Activated CD8-positive, alpha-beta T cell treated with anti-CD3 and anti-CD28 coated beads for 36 hours (primary cell): ENCODE measurements at regions not wholly inside any gene's neighbourhood (a gene's known extent, or its start where the extent isn't known, plus 50 kb on each side); places are given as distances from the start of the nearest gene placed in this dataset.

Experiments used
- ATAC-seq: fragments of 200-7000 bp; cut with Tn5 transposase; one replicate; pipeline ENCODE4 v1.10.0; 2021; ENCODE audit warnings: mild to moderate bottlenecking, moderate library complexity
- CTCF ChIA-PET: fragments of 350-600 bp; sonication (Branson Sonifier 250); formaldehyde crosslinking; loops from one replicate; lab custom pipeline; 2021; ENCODE audit warnings: antibody characterized with exemption; lab: Charles Lee
- POLR2A ChIA-PET: fragments of 350-600 bp; sonication (Branson Sonifier 250); formaldehyde crosslinking; loops from one replicate; lab custom pipeline; 2021; ENCODE audit warnings: antibody characterized with exemption; lab: Charles Lee
- DNase-seq: peaks from one replicate; pipeline ENCODE4 v3.0.0-alpha.2; 2020
- H3K27ac Mint-ChIP-seq: one replicate; pipeline ENCODE4 v1.8.0; 2021; ENCODE audit warnings: mild to moderate bottlenecking, mixed read lengths
- H3K27me3 Mint-ChIP-seq: one replicate; pipeline ENCODE4 v1.8.0; 2021; ENCODE audit warnings: mixed read lengths
- H3K36me3 Mint-ChIP-seq: one replicate; pipeline ENCODE4 v1.8.0; 2021; ENCODE audit warnings: low read depth, mixed read lengths
- H3K4me1 Mint-ChIP-seq: one replicate; pipeline ENCODE4 v1.8.0; 2021; ENCODE audit warnings: low read depth, mixed read lengths
- H3K4me3 Mint-ChIP-seq: one replicate; pipeline ENCODE4 v1.8.0; 2021; ENCODE audit warnings: mild to moderate bottlenecking, moderate library complexity, mixed read lengths
- H3K9me3 Mint-ChIP-seq: one replicate; pipeline ENCODE4 v1.8.0; 2021; ENCODE audit warnings: mixed read lengths
- intact Hi-C: fragments of 100-400 bp; cut with micrococcal nuclease; formaldehyde crosslinking; loops from one replicate; pipeline ENCODE4 v1.10.0; 2022
- TF ChIP-seq, protein P1 (sequence below): fragments of 200-600 bp; IDR thresholded peaks from one replicate; pipeline ENCODE4 v1.8.0; 2022; ENCODE audit warnings: antibody characterized with exemption, mild to moderate bottlenecking

DNA sequence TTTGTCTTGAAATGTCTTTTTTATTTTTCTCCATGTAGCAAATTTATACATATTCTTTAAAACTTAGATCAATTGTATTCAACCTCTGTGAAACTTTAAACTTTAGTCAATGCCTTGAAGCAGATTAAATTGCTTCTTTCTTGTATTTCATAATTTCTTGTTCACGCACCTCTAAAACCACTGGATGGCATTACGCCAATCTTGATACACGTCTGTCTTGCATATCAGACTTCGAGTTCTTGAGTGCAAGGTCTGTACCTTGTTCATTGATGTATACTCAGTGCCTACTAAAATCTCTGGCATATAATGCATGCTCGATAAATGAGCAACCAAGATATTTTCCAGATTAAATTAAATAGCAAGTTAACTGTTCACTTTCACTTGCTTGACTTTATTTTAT is 236.8 kb downstream of the CASP12 start:
- H3K36me3 Mint-ChIP-seq, result no peaks in the 10 kb centered on the region

DNA sequence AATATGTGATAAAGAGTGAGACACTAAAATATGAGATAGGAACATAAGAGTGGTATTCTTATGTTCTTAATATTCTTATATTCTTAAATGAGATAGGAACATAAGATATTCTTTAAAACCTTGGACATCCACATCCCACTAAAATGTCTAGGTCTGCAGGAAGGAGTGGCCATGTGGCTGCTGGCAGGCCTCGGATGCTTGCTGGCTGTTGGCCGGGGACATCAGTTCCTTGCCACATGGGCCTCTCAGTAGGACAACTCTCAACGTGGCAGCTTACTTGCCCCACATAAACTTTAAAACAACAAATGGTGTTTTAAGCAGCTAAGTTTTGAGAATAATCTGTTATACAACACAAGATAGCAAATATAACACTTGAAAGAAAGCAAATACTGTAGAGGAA is 240.1 kb downstream of the CASP12 start:
- no peak overlapping the region for H3K4me3 Mint-ChIP-seq
- DNase-seq, result no peak
- H3K4me1 Mint-ChIP-seq, result peaks cover 27% of the 10 kb centered on the region
- ChIA-PET POLR2A (no interaction called here), CTCF (interaction anchor here (0.8 kb wide), 1 partner anchor 22 kb away, joined by 3 read pairs; no protein-coding TSS in a partner anchor)
- H3K27me3 Mint-ChIP-seq, result no peaks in the 10 kb centered on the region
- TF ChIP-seq, protein P1, sequence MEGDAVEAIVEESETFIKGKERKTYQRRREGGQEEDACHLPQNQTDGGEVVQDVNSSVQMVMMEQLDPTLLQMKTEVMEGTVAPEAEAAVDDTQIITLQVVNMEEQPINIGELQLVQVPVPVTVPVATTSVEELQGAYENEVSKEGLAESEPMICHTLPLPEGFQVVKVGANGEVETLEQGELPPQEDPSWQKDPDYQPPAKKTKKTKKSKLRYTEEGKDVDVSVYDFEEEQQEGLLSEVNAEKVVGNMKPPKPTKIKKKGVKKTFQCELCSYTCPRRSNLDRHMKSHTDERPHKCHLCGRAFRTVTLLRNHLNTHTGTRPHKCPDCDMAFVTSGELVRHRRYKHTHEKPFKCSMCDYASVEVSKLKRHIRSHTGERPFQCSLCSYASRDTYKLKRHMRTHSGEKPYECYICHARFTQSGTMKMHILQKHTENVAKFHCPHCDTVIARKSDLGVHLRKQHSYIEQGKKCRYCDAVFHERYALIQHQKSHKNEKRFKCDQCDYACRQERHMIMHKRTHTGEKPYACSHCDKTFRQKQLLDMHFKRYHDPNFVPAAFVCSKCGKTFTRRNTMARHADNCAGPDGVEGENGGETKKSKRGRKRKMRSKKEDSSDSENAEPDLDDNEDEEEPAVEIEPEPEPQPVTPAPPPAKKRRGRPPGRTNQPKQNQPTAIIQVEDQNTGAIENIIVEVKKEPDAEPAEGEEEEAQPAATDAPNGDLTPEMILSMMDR, result no peak
- no peaks in the 10 kb centered on the region for H3K36me3 Mint-ChIP-seq
- no peak overlapping the region for H3K27ac Mint-ChIP-seq
- ATAC-seq, result no peak
- intact Hi-C loops, result loop anchor here (5.0 kb wide), 1 partner anchor 49 kb away; no protein-coding TSS in a partner anchor
- H3K9me3 Mint-ChIP-seq, result no peaks in the 10 kb centered on the region

More for the DNA sequence above, 236.8 kb downstream of the CASP12 start:
- Mint-ChIP-seq H3K9me3 (no peaks in the 10 kb centered on the region), H3K27ac (no peak overlapping the region), H3K27me3 (no peaks in the 10 kb centered on the region), H3K4me1 (peaks cover 14% of the 10 kb centered on the region), H3K4me3 (no peak overlapping the region)
- intact Hi-C loops, result no loop called here
- DNase-seq (no peak), ATAC-seq (no peak)
- POLR2A ChIA-PET, result no interaction called here
- CTCF ChIA-PET, result no interaction called here
- TF ChIP-seq, protein P1, result no peak

DNA sequence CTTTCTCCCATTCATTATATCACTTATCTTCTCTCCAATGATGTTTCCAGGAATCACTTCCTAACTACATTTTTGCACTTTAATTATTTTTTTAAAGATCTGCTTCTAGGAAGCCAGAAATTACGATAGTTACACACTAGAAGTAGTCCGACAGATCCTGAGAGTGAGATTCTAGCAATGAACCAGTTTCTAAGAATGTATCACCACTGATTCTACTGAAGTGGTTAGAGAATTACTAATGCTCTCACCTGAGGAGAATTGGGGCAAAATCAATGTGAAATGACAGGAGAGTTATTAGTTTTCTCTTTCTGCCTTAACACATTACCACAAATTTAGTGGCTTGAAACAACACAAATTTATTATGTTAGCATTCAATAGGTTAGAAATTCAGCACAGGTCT is 241.2 kb downstream of the CASP12 start:
- POLR2A ChIA-PET, result no interaction called here
- Mint-ChIP-seq H3K27me3 (no peaks in the 10 kb centered on the region), H3K9me3 (no peaks in the 10 kb centered on the region), H3K4me1 (peaks cover 32% of the 10 kb centered on the region), H3K27ac (no peak overlapping the region), H3K4me3 (no peak overlapping the region), H3K36me3 (no peaks in the 10 kb centered on the region)
- intact Hi-C loops, result loop anchor here (5.0 kb wide), 1 partner anchor 50 kb away; no protein-coding TSS in a partner anchor
- TF ChIP-seq, protein P1, result no peak
- ATAC-seq (peak; percentile 90), DNase-seq (no peak)
- CTCF ChIA-PET, result no interaction called here

DNA sequence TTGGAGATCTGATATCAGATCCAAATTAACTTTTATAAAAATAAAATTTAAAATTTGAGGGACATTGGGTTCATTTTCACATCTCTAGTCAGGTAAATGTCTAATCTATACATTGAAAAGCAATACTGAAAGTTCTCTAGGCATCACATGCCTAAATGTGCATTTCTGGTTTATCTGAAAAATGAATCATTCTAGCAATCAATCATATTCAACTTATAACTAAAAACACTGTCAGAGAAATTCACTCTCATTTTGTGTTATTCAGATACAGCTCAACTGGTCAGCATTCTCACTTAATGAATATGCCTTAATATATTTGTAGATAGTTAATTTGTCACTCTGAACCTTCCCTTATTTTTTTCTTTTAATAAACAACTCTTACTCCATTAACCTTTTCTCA is 243.2 kb downstream of the CASP12 start:
- POLR2A ChIA-PET, result no interaction called here
- CTCF ChIA-PET, result no interaction called here
- no peak for ATAC-seq
- H3K4me3 Mint-ChIP-seq, result no peak overlapping the region
- TF ChIP-seq, protein P1, result no peak
- peaks cover 2% of the 10 kb centered on the region for H3K36me3 Mint-ChIP-seq
- no peak overlapping the region for H3K27ac Mint-ChIP-seq
- intact Hi-C loops, result loop anchor here (5.0 kb wide), 1 partner anchor 52 kb away; no protein-coding TSS in a partner anchor
- DNase-seq, result no peak
- peaks cover 32% of the 10 kb centered on the region for H3K4me1 Mint-ChIP-seq
- no peaks in the 10 kb centered on the region for H3K27me3 Mint-ChIP-seq
- peaks cover 7% of the 10 kb centered on the region for H3K9me3 Mint-ChIP-seq

DNA sequence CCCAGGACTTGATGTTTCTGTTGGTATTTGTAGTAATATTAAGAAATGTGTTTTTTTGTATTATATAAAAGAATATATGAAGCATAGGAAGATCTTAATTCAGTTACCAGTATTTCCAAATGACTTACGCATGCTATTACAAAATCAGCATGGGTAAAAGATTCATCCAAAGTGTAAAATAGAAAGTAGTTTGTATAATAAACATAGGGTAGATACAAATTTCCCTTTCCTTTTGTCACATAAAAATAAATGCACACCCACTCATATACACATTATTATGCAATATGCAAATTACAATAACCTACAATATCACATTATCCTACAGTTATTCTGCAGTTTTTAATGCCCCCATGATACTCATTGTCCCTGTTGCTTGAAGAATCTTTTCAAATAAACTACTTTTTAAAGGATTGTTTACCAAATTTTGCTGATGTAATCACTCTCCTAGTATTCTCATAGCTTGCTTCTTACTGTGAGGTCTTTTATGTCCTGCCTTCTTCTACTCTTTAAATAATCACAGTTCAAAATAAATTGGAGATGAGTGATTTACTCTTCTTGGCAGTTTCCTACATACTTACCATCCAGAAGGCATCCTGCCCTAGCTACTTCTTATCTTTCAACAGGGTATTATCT is 244.0 kb downstream of the CASP12 start:
- ChIA-PET POLR2A (no interaction called here), CTCF (no interaction called here)
- intact Hi-C loops, result no loop called here
- Mint-ChIP-seq H3K27me3 (no peaks in the 10 kb centered on the region), H3K9me3 (peaks cover 9% of the 10 kb centered on the region), H3K4me3 (no peak overlapping the region), H3K4me1 (peaks cover 35% of the 10 kb centered on the region), H3K27ac (no peak overlapping the region), H3K36me3 (peaks cover 2% of the 10 kb centered on the region)
- DNase-seq (no peak), ATAC-seq (no peak)
- TF ChIP-seq, protein P1, result no peak
